ENCODE measurements at regions not wholly inside any gene's neighbourhood (a gene's known extent, or its start where the extent isn't known, plus 50 kb on each side); places are given as distances from the start of the nearest gene placed in this dataset.

GRCh38 chr5:144026286-144026685 is 144.2 kb downstream of the YIPF5 start:
- no peak overlapping the region for H2AFZ ChIP-seq (ENCODE audit: control insufficient read depth, low read depth, low read length)
- H3K79me2 ChIP-seq (ENCODE audit: control insufficient read depth, insufficient read depth, low read length), result no peaks in the 10 kb centered on the region
- ChIA-PET RAD21 (ENCODE audit: unreplicated experiment) (no interaction called here), SMC1A (ENCODE audit: uncharacterized antibody, unreplicated experiment) (interaction anchor here (1.1 kb wide), 1 partner anchor 58 kb away, joined by 3 read pairs; no protein-coding TSS in a partner anchor), CTCF (no interaction called here), POLR2A (no interaction called here)
- no peak overlapping the region for H3K27ac ChIP-seq (ENCODE audit: control insufficient read depth, insufficient read depth)
- intact Hi-C loops (cut with micrococcal nuclease; ENCODE audit: unreplicated experiment) (no loop called here), in situ Hi-C loops (cut with MboI) (no loop called here)
- H3K9me3 ChIP-seq (replicated peaks; ENCODE audit: control insufficient read depth, insufficient read depth, low read length), result no peaks in the 10 kb centered on the region; the same call in 2 of the 3 replicates
- no peaks in the 10 kb centered on the region for H3K4me1 ChIP-seq (ENCODE audit: control insufficient read depth, insufficient read depth, low read length)
- no TSS peak for BruUV-seq (replicated peaks)
- TF ChIP-seq SREBF2 (IDR thresholded peaks at IDR 0.05; ENCODE audit: low read length) (no peak), NFYB (IDR thresholded peaks at IDR 0.05; ENCODE audit: insufficient read depth, low read depth, low read length) (no peak), HCFC1 (IDR thresholded peaks at IDR 0.05; ENCODE audit: low read length) (no peak), TAF1 (IDR thresholded peaks at IDR 0.05; ENCODE audit: borderline replicate concordance, low read depth, low read length) (no peak), RELA (IDR thresholded peaks at IDR 0.05; ENCODE audit: borderline replicate concordance, partially characterized antibody) (no peak), CREM (IDR thresholded peaks at IDR 0.05; ENCODE audit: low read depth) (no peak), PML (IDR thresholded peaks at IDR 0.05; ENCODE audit: low read length) (no peak), BHLHE40 (IDR thresholded peaks at IDR 0.05; ENCODE audit: borderline replicate concordance in 1 of 2, low read depth in 2 of 2, low read length in 1 of 2) (no peak), SKIL (IDR thresholded peaks at IDR 0.05; ENCODE audit: low read depth, poor library complexity, severe bottlenecking) (no peak)
- TF ChIP-seq, protein P1, sequence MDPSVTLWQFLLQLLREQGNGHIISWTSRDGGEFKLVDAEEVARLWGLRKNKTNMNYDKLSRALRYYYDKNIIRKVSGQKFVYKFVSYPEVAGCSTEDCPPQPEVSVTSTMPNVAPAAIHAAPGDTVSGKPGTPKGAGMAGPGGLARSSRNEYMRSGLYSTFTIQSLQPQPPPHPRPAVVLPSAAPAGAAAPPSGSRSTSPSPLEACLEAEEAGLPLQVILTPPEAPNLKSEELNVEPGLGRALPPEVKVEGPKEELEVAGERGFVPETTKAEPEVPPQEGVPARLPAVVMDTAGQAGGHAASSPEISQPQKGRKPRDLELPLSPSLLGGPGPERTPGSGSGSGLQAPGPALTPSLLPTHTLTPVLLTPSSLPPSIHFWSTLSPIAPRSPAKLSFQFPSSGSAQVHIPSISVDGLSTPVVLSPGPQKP (IDR thresholded peaks at IDR 0.05; ENCODE audit: low read depth, low read length), result no peak
- TF ChIP-seq, protein P2, sequence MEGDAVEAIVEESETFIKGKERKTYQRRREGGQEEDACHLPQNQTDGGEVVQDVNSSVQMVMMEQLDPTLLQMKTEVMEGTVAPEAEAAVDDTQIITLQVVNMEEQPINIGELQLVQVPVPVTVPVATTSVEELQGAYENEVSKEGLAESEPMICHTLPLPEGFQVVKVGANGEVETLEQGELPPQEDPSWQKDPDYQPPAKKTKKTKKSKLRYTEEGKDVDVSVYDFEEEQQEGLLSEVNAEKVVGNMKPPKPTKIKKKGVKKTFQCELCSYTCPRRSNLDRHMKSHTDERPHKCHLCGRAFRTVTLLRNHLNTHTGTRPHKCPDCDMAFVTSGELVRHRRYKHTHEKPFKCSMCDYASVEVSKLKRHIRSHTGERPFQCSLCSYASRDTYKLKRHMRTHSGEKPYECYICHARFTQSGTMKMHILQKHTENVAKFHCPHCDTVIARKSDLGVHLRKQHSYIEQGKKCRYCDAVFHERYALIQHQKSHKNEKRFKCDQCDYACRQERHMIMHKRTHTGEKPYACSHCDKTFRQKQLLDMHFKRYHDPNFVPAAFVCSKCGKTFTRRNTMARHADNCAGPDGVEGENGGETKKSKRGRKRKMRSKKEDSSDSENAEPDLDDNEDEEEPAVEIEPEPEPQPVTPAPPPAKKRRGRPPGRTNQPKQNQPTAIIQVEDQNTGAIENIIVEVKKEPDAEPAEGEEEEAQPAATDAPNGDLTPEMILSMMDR (IDR thresholded peaks at IDR 0.05 in 2 of 3, conservative IDR thresholded peaks at IDR 0.05 in 1 of 3; ENCODE audit: control insufficient read depth in 2 of 3, extremely low read depth in 1 of 3, insufficient read depth in 1 of 3, low read depth in 3 of 3, low read length in 3 of 3), result no peak
- FAIRE-seq (no peak), ATAC-seq (no peak), DNase-seq (ENCODE audit: low read depth, low spot score) (no peak)
- H3K9ac ChIP-seq (ENCODE audit: control insufficient read depth, insufficient read depth, low read length), result no peak overlapping the region
- H3K4me3 ChIP-seq, result no peak overlapping the region
- no peak overlapping the region for H3K4me2 ChIP-seq (ENCODE audit: control insufficient read depth, insufficient read depth)
- H3K36me3 ChIP-seq (ENCODE audit: control insufficient read depth in 2 of 2, insufficient read depth in 2 of 2, low read length in 1 of 2), result no peaks in the 10 kb centered on the region
- 0% methylated on average over 1 of the region's 1 CpG for WGBS (ENCODE audit: insufficient coverage, insufficient replicate concordance, low lambda C conversion rate, missing lambda C conversion rate)
- no peaks in the 10 kb centered on the region for H4K20me1 ChIP-seq (ENCODE audit: control insufficient read depth, insufficient read depth)
- no peaks in the 10 kb centered on the region; a peak in 1 of 4 replicates for H3K27me3 ChIP-seq (replicated peaks in 1 of 2; ENCODE audit: control insufficient read depth in 2 of 2, insufficient read depth in 2 of 2, low read length in 1 of 2)

Measured in GM12878 (cell line).